ENCODE measurements at regions not wholly inside any gene's neighbourhood (a gene's known extent, or its start where the extent isn't known, plus 50 kb on each side); places are given as distances from the start of the nearest gene placed in this dataset.

DNA sequence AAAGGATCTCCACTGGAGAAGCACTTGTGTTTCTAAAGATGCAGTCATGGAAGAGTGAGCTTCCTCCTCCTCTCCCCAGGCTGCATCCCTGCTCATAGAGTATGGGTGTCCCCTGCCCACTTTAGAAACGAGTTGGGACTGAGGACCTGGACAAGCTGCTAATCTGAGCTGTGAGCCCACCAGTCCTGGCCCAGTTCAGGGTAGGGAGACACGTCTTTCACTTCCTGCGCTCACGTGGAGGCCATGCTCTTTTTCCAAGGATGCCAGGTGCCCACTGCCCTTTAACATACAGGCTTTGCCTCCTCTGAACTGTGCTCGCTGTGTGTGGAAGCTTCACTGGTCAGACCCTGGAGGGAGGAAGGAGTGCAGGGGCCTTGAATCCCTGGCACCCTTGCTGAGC is 316.3 kb downstream of the UACA start:
- DNase-seq = no peak
- Histone ChIP-seq H3K36me3 (no peaks in the 10 kb centered on the region), H3K4me1 (peaks cover 0 to 18% (median 10%) of the 10 kb centered on the region in 12 donors), H3K9me3 (no peaks in the 10 kb centered on the region), H3K27ac (no peak overlapping the region), H3K27me3 (peaks cover 0 to 23% (median 5%) of the 10 kb centered on the region in 9 donors), H3K4me3 (no peak overlapping the region)
- intact Hi-C loops (cut with DNase I) = no loop called here
- 83 to 92% (median 90%) methylated on average over 5 of the region's 5 CpGs for WGBS, 4 donors
- TF ChIP-seq, protein P1, sequence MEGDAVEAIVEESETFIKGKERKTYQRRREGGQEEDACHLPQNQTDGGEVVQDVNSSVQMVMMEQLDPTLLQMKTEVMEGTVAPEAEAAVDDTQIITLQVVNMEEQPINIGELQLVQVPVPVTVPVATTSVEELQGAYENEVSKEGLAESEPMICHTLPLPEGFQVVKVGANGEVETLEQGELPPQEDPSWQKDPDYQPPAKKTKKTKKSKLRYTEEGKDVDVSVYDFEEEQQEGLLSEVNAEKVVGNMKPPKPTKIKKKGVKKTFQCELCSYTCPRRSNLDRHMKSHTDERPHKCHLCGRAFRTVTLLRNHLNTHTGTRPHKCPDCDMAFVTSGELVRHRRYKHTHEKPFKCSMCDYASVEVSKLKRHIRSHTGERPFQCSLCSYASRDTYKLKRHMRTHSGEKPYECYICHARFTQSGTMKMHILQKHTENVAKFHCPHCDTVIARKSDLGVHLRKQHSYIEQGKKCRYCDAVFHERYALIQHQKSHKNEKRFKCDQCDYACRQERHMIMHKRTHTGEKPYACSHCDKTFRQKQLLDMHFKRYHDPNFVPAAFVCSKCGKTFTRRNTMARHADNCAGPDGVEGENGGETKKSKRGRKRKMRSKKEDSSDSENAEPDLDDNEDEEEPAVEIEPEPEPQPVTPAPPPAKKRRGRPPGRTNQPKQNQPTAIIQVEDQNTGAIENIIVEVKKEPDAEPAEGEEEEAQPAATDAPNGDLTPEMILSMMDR (IDR thresholded peaks at IDR 0.05) = no peak
- TF ChIP-seq POLR2A (IDR thresholded peaks at IDR 0.05) = no peak
- no peak for ATAC-seq

- H3K4me1 ChIP-seq = peaks cover 0 to 25% (median 17%) of the 10 kb centered on the region in 12 donors
- no peaks in the 10 kb centered on the region for H3K9me3 ChIP-seq
- H3K36me3 ChIP-seq = no peaks in the 10 kb centered on the region
- DNase-seq (no peak), ATAC-seq (no peak)
- H3K4me3 ChIP-seq = peak overlapping the region in 1 of 12 donors; percentile 1
- TF ChIP-seq, protein P1 (IDR thresholded peaks at IDR 0.05) = no peak
- no peak for TF ChIP-seq POLR2A (IDR thresholded peaks at IDR 0.05)
- intact Hi-C loops (cut with DNase I) = no loop called here
- 79 to 86% (median 82%) methylated on average over 9 of the region's 9 CpGs for WGBS, 4 donors
- H3K27ac ChIP-seq = no peak overlapping the region
- peaks cover 0 to 27% (median 5%) of the 10 kb centered on the region in 9 donors for H3K27me3 ChIP-seq
Measured at GRCh38 chr15:70443486-70444273, 319.7 kb downstream of the UACA start.

DNA sequence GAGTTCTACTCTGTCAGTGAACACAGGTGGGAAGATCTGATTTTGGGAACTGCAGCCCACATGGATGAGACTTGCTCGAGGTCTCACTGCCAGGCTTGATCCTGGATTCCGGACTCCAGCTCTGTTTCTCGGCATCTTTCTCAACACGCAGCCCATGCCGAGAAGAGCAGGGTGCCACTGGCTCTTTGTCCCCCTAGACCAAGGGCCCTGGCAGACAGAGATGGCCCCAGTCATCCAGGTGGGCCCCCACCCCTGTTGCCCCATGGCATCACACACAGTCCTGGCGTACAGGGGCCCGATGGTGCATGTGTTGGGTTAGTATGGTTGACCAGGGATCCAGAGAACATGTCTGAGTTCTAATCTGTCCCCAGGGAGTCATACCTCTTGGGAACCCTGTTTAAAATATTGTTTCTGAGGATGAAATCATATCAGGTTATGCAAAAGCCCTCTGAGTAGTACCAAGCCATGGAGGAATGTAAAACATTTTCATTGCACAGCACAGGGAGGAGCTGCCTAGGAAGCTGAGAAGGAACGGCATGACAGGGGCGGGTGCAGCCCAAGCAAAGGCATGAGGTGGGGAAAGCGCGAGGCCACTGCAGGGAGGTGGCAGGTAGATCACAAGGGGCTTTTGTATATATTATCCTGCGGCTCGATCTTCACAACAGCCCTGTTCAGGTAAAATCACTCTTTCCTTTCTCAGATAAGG is 320.6 kb downstream of the UACA start:
- peaks cover 0 to 28% (median 15%) of the 10 kb centered on the region in 12 donors for H3K4me1 ChIP-seq
- H3K9me3 ChIP-seq = no peaks in the 10 kb centered on the region
- ATAC-seq = no peak
- DNase-seq = no peak
- no peaks in the 10 kb centered on the region for H3K36me3 ChIP-seq
- TF ChIP-seq POLR2A (IDR thresholded peaks at IDR 0.05) = no peak
- TF ChIP-seq, protein P1 (IDR thresholded peaks at IDR 0.05) = no peak
- intact Hi-C loops (cut with DNase I) = no loop called here
- 87 to 92% (median 88%) methylated on average over 13 of the region's 13 CpGs for WGBS, 4 donors
- H3K27ac ChIP-seq = no peak overlapping the region
- peaks cover 0 to 23% (median 5%) of the 10 kb centered on the region in 9 donors for H3K27me3 ChIP-seq
- H3K4me3 ChIP-seq = no peak overlapping the region

- Histone ChIP-seq H3K27me3 (peaks cover 0 to 23% (median 5%) of the 10 kb centered on the region in 9 donors), H3K27ac (no peak overlapping the region), H3K9me3 (no peaks in the 10 kb centered on the region), H3K36me3 (no peaks in the 10 kb centered on the region), H3K4me1 (peaks cover 0 to 25% (median 13%) of the 10 kb centered on the region in 12 donors), H3K4me3 (no peak overlapping the region)
- intact Hi-C loops (cut with DNase I) = no loop called here
- TF ChIP-seq POLR2A (IDR thresholded peaks at IDR 0.05) = no peak
- TF ChIP-seq, protein P1 (IDR thresholded peaks at IDR 0.05) = no peak
- ATAC-seq (no peak), DNase-seq (no peak)
- WGBS, 4 donors = 93 to 95% (median 94%) methylated on average over 13 of the region's 13 CpGs
Measured at GRCh38 chr15:70442211-70442610, 321.1 kb downstream of the UACA start.

Measured in heart left ventricle (tissue), 16 donors.